ENCODE measurements at regions not wholly inside any gene's neighbourhood (a gene's known extent, or its start where the extent isn't known, plus 50 kb on each side); places are given as distances from the start of the nearest gene placed in this dataset.

DNA sequence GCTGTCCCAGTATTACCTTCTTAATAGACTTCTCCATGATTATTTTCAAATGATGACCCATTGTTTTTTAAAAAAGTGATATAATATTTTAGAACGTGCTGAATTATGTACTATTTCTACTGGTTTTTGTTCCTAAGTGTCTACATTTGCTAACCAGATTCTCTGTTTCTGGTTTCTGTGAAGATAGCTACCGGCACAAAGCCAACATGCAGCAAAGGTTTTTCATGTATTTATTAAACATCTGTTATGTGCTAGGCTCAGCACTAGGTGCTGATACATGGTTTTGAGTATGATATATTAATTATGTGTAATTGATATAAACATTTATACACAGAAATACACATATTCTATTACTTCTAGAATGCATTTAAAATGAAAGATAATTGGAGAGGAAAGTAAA is 1035.6 kb downstream of the PCDH17 start:
- no peak for ATAC-seq
- no peak for TF ChIP-seq GLIS3 (CRISPR knock-in tag; IDR thresholded peaks at IDR 0.05)
- TF ChIP-seq ZNF70 (CRISPR knock-in tag; IDR thresholded peaks at IDR 0.05), result no peak
- no peak for TF ChIP-seq ESRRG (CRISPR knock-in tag; IDR thresholded peaks at IDR 0.05)
- no peak for TF ChIP-seq ZNF8 (CRISPR knock-in tag; IDR thresholded peaks at IDR 0.05)
- no peak for TF ChIP-seq ZC3H10 (CRISPR knock-in tag; IDR thresholded peaks at IDR 0.05)
- TF ChIP-seq, protein P1, sequence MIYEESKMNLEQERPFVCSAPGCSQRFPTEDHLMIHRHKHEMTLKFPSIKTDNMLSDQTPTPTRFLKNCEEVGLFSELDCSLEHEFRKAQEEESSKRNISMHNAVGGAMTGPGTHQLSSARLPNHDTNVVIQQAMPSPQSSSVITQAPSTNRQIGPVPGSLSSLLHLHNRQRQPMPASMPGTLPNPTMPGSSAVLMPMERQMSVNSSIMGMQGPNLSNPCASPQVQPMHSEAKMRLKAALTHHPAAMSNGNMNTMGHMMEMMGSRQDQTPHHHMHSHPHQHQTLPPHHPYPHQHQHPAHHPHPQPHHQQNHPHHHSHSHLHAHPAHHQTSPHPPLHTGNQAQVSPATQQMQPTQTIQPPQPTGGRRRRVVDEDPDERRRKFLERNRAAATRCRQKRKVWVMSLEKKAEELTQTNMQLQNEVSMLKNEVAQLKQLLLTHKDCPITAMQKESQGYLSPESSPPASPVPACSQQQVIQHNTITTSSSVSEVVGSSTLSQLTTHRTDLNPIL (CRISPR knock-in tag; IDR thresholded peaks at IDR 0.05; ENCODE audit: low read depth), result no peak

DNA sequence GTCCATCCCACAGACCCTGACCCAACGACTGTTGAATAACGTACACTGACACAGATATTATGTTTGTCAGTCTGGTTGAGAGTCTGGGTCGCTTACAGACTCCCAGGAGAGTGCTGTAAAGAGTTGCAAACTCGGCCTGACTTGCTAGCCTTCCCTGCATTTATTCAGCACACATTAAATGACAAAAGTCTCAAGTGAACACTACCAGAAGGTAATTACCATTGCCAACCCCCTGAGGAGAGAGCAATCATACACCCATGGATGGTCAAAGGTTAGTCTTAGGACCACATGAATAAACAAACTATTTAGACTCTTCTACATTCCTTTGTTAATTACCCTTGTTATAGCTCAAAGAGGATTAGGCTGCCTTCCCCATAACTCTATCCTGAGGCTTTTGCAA is 1048.6 kb downstream of the PCDH17 start:
- TF ChIP-seq ZNF8 (CRISPR knock-in tag; IDR thresholded peaks at IDR 0.05) (no peak), ARNTL (CRISPR knock-in tag; IDR thresholded peaks at IDR 0.05; ENCODE audit: borderline replicate concordance, low read depth) (no peak), SNAI2 (CRISPR knock-in tag; IDR thresholded peaks at IDR 0.05) (no peak), PPARA (CRISPR knock-in tag; IDR thresholded peaks at IDR 0.05; ENCODE audit: borderline replicate concordance) (no peak), CSDC2 (CRISPR knock-in tag; IDR thresholded peaks at IDR 0.05) (no peak), ISL1 (CRISPR knock-in tag; IDR thresholded peaks at IDR 0.05) (no peak)
- TF ChIP-seq, protein P2, sequence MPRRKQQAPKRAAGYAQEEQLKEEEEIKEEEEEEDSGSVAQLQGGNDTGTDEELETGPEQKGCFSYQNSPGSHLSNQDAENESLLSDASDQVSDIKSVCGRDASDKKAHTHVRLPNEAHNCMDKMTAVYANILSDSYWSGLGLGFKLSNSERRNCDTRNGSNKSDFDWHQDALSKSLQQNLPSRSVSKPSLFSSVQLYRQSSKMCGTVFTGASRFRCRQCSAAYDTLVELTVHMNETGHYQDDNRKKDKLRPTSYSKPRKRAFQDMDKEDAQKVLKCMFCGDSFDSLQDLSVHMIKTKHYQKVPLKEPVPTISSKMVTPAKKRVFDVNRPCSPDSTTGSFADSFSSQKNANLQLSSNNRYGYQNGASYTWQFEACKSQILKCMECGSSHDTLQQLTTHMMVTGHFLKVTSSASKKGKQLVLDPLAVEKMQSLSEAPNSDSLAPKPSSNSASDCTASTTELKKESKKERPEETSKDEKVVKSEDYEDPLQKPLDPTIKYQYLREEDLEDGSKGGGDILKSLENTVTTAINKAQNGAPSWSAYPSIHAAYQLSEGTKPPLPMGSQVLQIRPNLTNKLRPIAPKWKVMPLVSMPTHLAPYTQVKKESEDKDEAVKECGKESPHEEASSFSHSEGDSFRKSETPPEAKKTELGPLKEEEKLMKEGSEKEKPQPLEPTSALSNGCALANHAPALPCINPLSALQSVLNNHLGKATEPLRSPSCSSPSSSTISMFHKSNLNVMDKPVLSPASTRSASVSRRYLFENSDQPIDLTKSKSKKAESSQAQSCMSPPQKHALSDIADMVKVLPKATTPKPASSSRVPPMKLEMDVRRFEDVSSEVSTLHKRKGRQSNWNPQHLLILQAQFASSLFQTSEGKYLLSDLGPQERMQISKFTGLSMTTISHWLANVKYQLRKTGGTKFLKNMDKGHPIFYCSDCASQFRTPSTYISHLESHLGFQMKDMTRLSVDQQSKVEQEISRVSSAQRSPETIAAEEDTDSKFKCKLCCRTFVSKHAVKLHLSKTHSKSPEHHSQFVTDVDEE (CRISPR knock-in tag; IDR thresholded peaks at IDR 0.05), result no peak
- TF ChIP-seq, protein P3, sequence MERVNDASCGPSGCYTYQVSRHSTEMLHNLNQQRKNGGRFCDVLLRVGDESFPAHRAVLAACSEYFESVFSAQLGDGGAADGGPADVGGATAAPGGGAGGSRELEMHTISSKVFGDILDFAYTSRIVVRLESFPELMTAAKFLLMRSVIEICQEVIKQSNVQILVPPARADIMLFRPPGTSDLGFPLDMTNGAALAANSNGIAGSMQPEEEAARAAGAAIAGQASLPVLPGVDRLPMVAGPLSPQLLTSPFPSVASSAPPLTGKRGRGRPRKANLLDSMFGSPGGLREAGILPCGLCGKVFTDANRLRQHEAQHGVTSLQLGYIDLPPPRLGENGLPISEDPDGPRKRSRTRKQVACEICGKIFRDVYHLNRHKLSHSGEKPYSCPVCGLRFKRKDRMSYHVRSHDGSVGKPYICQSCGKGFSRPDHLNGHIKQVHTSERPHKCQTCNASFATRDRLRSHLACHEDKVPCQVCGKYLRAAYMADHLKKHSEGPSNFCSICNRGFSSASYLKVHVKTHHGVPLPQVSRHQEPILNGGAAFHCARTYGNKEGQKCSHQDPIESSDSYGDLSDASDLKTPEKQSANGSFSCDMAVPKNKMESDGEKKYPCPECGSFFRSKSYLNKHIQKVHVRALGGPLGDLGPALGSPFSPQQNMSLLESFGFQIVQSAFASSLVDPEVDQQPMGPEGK (CRISPR knock-in tag; IDR thresholded peaks at IDR 0.05; ENCODE audit: borderline replicate concordance), result no peak
- ATAC-seq, result no peak

DNA sequence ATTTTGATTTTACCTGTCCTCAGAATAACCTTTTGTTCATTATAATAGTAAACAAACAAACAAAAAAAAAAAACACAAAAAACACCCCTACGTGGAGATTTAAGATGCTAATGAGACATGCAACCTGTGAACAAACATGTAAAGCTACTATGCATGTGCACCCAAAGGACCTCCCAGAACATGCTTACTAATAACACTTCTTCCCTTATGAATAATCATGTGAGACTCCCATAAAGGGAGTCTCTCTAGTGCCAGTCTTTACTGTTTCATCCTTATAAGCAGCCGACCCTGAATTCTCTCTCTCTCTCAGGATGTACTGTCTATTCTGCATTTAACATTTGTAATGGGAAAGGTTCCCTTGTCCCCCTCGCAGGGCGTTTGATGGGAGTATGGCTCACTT is 1051.1 kb downstream of the PCDH17 start:
- no peak for ATAC-seq
- no peak for TF ChIP-seq CSDC2 (CRISPR knock-in tag; IDR thresholded peaks at IDR 0.05)
- TF ChIP-seq, protein P4, sequence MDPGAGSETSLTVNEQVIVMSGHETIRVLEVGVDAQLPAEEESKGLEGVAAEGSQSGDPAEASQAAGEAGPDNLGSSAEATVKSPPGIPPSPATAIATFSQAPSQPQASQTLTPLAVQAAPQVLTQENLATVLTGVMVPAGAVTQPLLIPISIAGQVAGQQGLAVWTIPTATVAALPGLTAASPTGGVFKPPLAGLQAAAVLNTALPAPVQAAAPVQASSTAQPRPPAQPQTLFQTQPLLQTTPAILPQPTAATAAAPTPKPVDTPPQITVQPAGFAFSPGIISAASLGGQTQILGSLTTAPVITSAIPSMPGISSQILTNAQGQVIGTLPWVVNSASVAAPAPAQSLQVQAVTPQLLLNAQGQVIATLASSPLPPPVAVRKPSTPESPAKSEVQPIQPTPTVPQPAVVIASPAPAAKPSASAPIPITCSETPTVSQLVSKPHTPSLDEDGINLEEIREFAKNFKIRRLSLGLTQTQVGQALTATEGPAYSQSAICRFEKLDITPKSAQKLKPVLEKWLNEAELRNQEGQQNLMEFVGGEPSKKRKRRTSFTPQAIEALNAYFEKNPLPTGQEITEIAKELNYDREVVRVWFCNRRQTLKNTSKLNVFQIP (CRISPR knock-in tag; IDR thresholded peaks at IDR 0.05; ENCODE audit: borderline replicate concordance, low read depth), result no peak
- no peak for TF ChIP-seq BACH2 (CRISPR knock-in tag; IDR thresholded peaks at IDR 0.05; ENCODE audit: borderline replicate concordance)
- no peak for TF ChIP-seq ARNTL (CRISPR knock-in tag; IDR thresholded peaks at IDR 0.05; ENCODE audit: borderline replicate concordance, low read depth)
- no peak for TF ChIP-seq RARB (CRISPR knock-in tag; IDR thresholded peaks at IDR 0.05)
- no peak for TF ChIP-seq OSR1 (CRISPR knock-in tag; IDR thresholded peaks at IDR 0.05)
- TF ChIP-seq ZNF8 (CRISPR knock-in tag; IDR thresholded peaks at IDR 0.05), result no peak
- TF ChIP-seq ZNF565 (CRISPR knock-in tag; conservative IDR thresholded peaks at IDR 0.05; ENCODE audit: low read depth), result no peak
- TF ChIP-seq, protein P2 (CRISPR knock-in tag; IDR thresholded peaks at IDR 0.05), result no peak
- no peak for TF ChIP-seq ESRRG (CRISPR knock-in tag; IDR thresholded peaks at IDR 0.05)
- no peak for TF ChIP-seq TOX (CRISPR knock-in tag; IDR thresholded peaks at IDR 0.05; ENCODE audit: borderline replicate concordance)
- no peak for TF ChIP-seq TCF4 (CRISPR knock-in tag; IDR thresholded peaks at IDR 0.05; ENCODE audit: borderline replicate concordance)
- no peak for TF ChIP-seq ZNF70 (CRISPR knock-in tag; IDR thresholded peaks at IDR 0.05)
- no peak for TF ChIP-seq ZC3H10 (CRISPR knock-in tag; IDR thresholded peaks at IDR 0.05)
- no peak for TF ChIP-seq PPARA (CRISPR knock-in tag; IDR thresholded peaks at IDR 0.05; ENCODE audit: borderline replicate concordance)

Data from SK-N-SH treated with all-trans-retinoic acid at 6 μM for 48 hours (cell line).